C4-2B (cell line): ENCODE measurements at regions not wholly inside any gene's neighbourhood (a gene's known extent, or its start where the extent isn't known, plus 50 kb on each side); places are given as distances from the start of the nearest gene placed in this dataset.

ENCODE experiments used
- H3K27ac ChIP-seq: fragments of 450-650 bp; 2 replicates; pipeline ENCODE4 v1.5.1; 2017
- CTCF ChIP-seq: fragments of 450-650 bp; conservative IDR thresholded peaks from 2 replicates; pipeline ENCODE4 v1.5.1; 2017; ENCODE audit warnings: mild to moderate bottlenecking
- ZFX ChIP-seq: fragments of 450-650 bp; IDR thresholded peaks from 2 replicates; pipeline ENCODE4 v1.6.1; 2017

- no peak for TF ChIP-seq CTCF
- no peak for TF ChIP-seq ZFX
- no peak overlapping the region for H3K27ac ChIP-seq
Observed at GRCh38 chrX:1781766-1782165, 166.9 kb downstream of the ASMT start.

- no peak overlapping the region for H3K27ac ChIP-seq
- TF ChIP-seq CTCF (peak; percentile 6; the same call in 1 of the 2 replicates), ZFX (no peak)
Observed at GRCh38 chrX:1784773-1785172, 169.9 kb downstream of the ASMT start.

GRCh38 chrX:1788300-1788911 lies 173.5 kb downstream of the ASMT start:
- TF ChIP-seq ZFX = no peak
- no peak for TF ChIP-seq CTCF
- no peak overlapping the region for H3K27ac ChIP-seq

GRCh38 chrX:1792636-1793035 lies 177.8 kb downstream of the ASMT start:
- TF ChIP-seq CTCF (no peak), ZFX (no peak)
- no peak overlapping the region for H3K27ac ChIP-seq

- H3K27ac ChIP-seq = no peak overlapping the region
- TF ChIP-seq CTCF (no peak), ZFX (no peak)
Observed at GRCh38 chrX:1794586-1794985, 179.7 kb downstream of the ASMT start.

GRCh38 chrX:1802912-1803311 lies 188.1 kb downstream of the ASMT start:
- TF ChIP-seq CTCF (no peak), ZFX (no peak)
- H3K27ac ChIP-seq = no peak overlapping the region

- TF ChIP-seq ZFX (no peak), CTCF (no peak)
- no peak overlapping the region for H3K27ac ChIP-seq
Observed at GRCh38 chrX:1803741-1804140, 188.9 kb downstream of the ASMT start.
